GM18873 (cell line): ENCODE measurements at regions not wholly inside any gene's neighbourhood (a gene's known extent, or its start where the extent isn't known, plus 50 kb on each side); places are given as distances from the start of the nearest gene placed in this dataset.
"Not testable (repeated sequence)": the region's sequence is repeated elsewhere in the genome, so short reads cannot be mapped to it uniquely, and the experiment has no call there.

ENCODE experiments used
- ATAC-seq: cut with Tn5 transposase; IDR thresholded peaks from one replicate; pipeline ENCODE4 v1.9.1; 2021; ENCODE audit warnings: mild to moderate bottlenecking, moderate library complexity, moderate number of reproducible peaks; ENCODE audit not compliant: unreplicated experiment, low FRiP score

GRCh38 chr9:115758441-115758840 lies 395.1 kb upstream of the PAPPA start:
- no peak for ATAC-seq

GRCh38 chr9:115759426-115759825 lies 394.2 kb upstream of the PAPPA start:
- no peak for ATAC-seq

- no peak for ATAC-seq
Observed at GRCh38 chr9:115764645-115765044, 388.9 kb upstream of the PAPPA start.

GRCh38 chr9:115765060-115765459 lies 388.5 kb upstream of the PAPPA start:
- ATAC-seq: no peak

GRCh38 chr9:115766370-115766955 lies 387.1 kb upstream of the PAPPA start:
- ATAC-seq: no peak

GRCh38 chr9:115770521-115770920 lies 383.1 kb upstream of the PAPPA start:
- ATAC-seq: no peak

GRCh38 chr9:115775659-115776058 lies 377.9 kb upstream of the PAPPA start:
- ATAC-seq: no peak

- ATAC-seq: no peak
Observed at GRCh38 chr9:115777610-115778009, 376.0 kb upstream of the PAPPA start.

- ATAC-seq: no peak
Observed at GRCh38 chr9:115781070-115781736, 372.4 kb upstream of the PAPPA start.

GRCh38 chr9:115786321-115786720 lies 367.3 kb upstream of the PAPPA start:
- ATAC-seq: no peak

GRCh38 chr9:115790520-115790919 lies 363.1 kb upstream of the PAPPA start:
- no peak for ATAC-seq

GRCh38 chr9:115794921-115795475 lies 358.6 kb upstream of the PAPPA start:
- ATAC-seq: no peak

- no peak for ATAC-seq
Observed at GRCh38 chr9:115799734-115800133, 353.9 kb upstream of the PAPPA start.

- no peak for ATAC-seq
Observed at GRCh38 chr9:115804206-115804605, 349.4 kb upstream of the PAPPA start.

- no peak for ATAC-seq
Observed at GRCh38 chr9:115808108-115808507, 345.5 kb upstream of the PAPPA start.

GRCh38 chr9:115808695-115809094 lies 344.9 kb upstream of the PAPPA start:
- no peak for ATAC-seq

- ATAC-seq: no peak
Observed at GRCh38 chr9:115810166-115810565, 343.4 kb upstream of the PAPPA start.

- ATAC-seq: no peak
Observed at GRCh38 chr9:115814081-115814480, 339.5 kb upstream of the PAPPA start.

- no peak for ATAC-seq
Observed at GRCh38 chr9:115815786-115816185, 337.8 kb upstream of the PAPPA start.

- not testable (repeated sequence) for ATAC-seq
Observed at GRCh38 chr9:115818651-115819050, 334.9 kb upstream of the PAPPA start.

GRCh38 chr9:115832031-115832430 lies 321.6 kb upstream of the PAPPA start:
- no peak for ATAC-seq

GRCh38 chr9:115837618-115838017 lies 316.0 kb upstream of the PAPPA start:
- no peak for ATAC-seq
